ENCODE measurements at regions not wholly inside any gene's neighbourhood (a gene's known extent, or its start where the extent isn't known, plus 50 kb on each side); places are given as distances from the start of the nearest gene placed in this dataset.

GRCh38 chr11:62057069-62057468 lies 66.7 kb upstream of the INCENP start:
- FAIRE-seq (no peak), DNase-seq (ENCODE audit: insufficient read length, low spot score) (no peak)
- no peak for TF ChIP-seq POLR2A (IDR thresholded peaks at IDR 0.05; ENCODE audit: low read depth, low read length)
- TF ChIP-seq POLR2AphosphoS5 (IDR thresholded peaks at IDR 0.05; ENCODE audit: low read depth, low read length) = no peak
- TF ChIP-seq PAX5 (IDR thresholded peaks at IDR 0.05; ENCODE audit: insufficient read depth, low read length, severe bottlenecking) = no peak
- no peak for TF ChIP-seq POU2F2 (IDR thresholded peaks at IDR 0.05; ENCODE audit: low read depth, low read length)
- no peak for TF ChIP-seq TAF1 (IDR thresholded peaks at IDR 0.05; ENCODE audit: low read depth, low read length)
- no peak for TF ChIP-seq SPI1 (IDR thresholded peaks at IDR 0.05; ENCODE audit: low read depth, low read length)

GRCh38 chr11:62055970-62056369 lies 67.8 kb upstream of the INCENP start:
- TF ChIP-seq PAX5 (IDR thresholded peaks at IDR 0.05; ENCODE audit: insufficient read depth, low read length, severe bottlenecking) (no peak), SPI1 (IDR thresholded peaks at IDR 0.05; ENCODE audit: low read depth, low read length) (no peak), POLR2AphosphoS5 (IDR thresholded peaks at IDR 0.05; ENCODE audit: low read depth, low read length) (no peak), POU2F2 (IDR thresholded peaks at IDR 0.05; ENCODE audit: low read depth, low read length) (no peak), POLR2A (IDR thresholded peaks at IDR 0.05; ENCODE audit: low read depth, low read length) (no peak), TAF1 (IDR thresholded peaks at IDR 0.05; ENCODE audit: low read depth, low read length) (no peak)

GRCh38 chr11:62054484-62055121 lies 69.2 kb upstream of the INCENP start:
- no peak for DNase-seq (ENCODE audit: insufficient read length, low spot score)
- no peak for FAIRE-seq
- TF ChIP-seq POLR2AphosphoS5 (IDR thresholded peaks at IDR 0.05; ENCODE audit: low read depth, low read length) (no peak), TAF1 (IDR thresholded peaks at IDR 0.05; ENCODE audit: low read depth, low read length) (no peak), PAX5 (IDR thresholded peaks at IDR 0.05; ENCODE audit: insufficient read depth, low read length, severe bottlenecking) (no peak), POLR2A (IDR thresholded peaks at IDR 0.05; ENCODE audit: low read depth, low read length) (no peak), POU2F2 (IDR thresholded peaks at IDR 0.05; ENCODE audit: low read depth, low read length) (no peak), SPI1 (IDR thresholded peaks at IDR 0.05; ENCODE audit: low read depth, low read length) (no peak)

More at GRCh38 chr11:62055970-62056369, 67.8 kb upstream of the INCENP start:
- no peak for DNase-seq (ENCODE audit: insufficient read length, low spot score)
- no peak for FAIRE-seq

- no peak for DNase-seq (ENCODE audit: insufficient read length, low spot score)
- FAIRE-seq = no peak
- TF ChIP-seq SPI1 (IDR thresholded peaks at IDR 0.05; ENCODE audit: low read depth, low read length) (no peak), POLR2A (IDR thresholded peaks at IDR 0.05; ENCODE audit: low read depth, low read length) (no peak), PAX5 (IDR thresholded peaks at IDR 0.05; ENCODE audit: insufficient read depth, low read length, severe bottlenecking) (no peak), POU2F2 (IDR thresholded peaks at IDR 0.05; ENCODE audit: low read depth, low read length) (no peak), TAF1 (IDR thresholded peaks at IDR 0.05; ENCODE audit: low read depth, low read length) (no peak), POLR2AphosphoS5 (IDR thresholded peaks at IDR 0.05; ENCODE audit: low read depth, low read length) (no peak)
Measured at GRCh38 chr11:62054081-62054480, 69.7 kb upstream of the INCENP start.

GRCh38 chr11:62050716-62051115 lies 73.1 kb upstream of the INCENP start:
- TF ChIP-seq POU2F2 (IDR thresholded peaks at IDR 0.05; ENCODE audit: low read depth, low read length) (no peak), POLR2AphosphoS5 (IDR thresholded peaks at IDR 0.05; ENCODE audit: low read depth, low read length) (no peak), PAX5 (IDR thresholded peaks at IDR 0.05; ENCODE audit: insufficient read depth, low read length, severe bottlenecking) (no peak), POLR2A (IDR thresholded peaks at IDR 0.05; ENCODE audit: low read depth, low read length) (no peak), SPI1 (IDR thresholded peaks at IDR 0.05; ENCODE audit: low read depth, low read length) (no peak), TAF1 (IDR thresholded peaks at IDR 0.05; ENCODE audit: low read depth, low read length) (no peak)
- FAIRE-seq (no peak), DNase-seq (ENCODE audit: insufficient read length, low spot score) (no peak)

- no peak for FAIRE-seq
- TF ChIP-seq PAX5 (IDR thresholded peaks at IDR 0.05; ENCODE audit: insufficient read depth, low read length, severe bottlenecking) (no peak), POLR2AphosphoS5 (IDR thresholded peaks at IDR 0.05; ENCODE audit: low read depth, low read length) (no peak), SPI1 (IDR thresholded peaks at IDR 0.05; ENCODE audit: low read depth, low read length) (no peak), POU2F2 (IDR thresholded peaks at IDR 0.05; ENCODE audit: low read depth, low read length) (no peak), TAF1 (IDR thresholded peaks at IDR 0.05; ENCODE audit: low read depth, low read length) (no peak), POLR2A (IDR thresholded peaks at IDR 0.05; ENCODE audit: low read depth, low read length) (no peak)
- DNase-seq (ENCODE audit: insufficient read length, low spot score) = no peak
Measured at GRCh38 chr11:62048100-62048499, 75.7 kb upstream of the INCENP start.

GRCh38 chr11:62046568-62047100 lies 77.2 kb upstream of the INCENP start:
- FAIRE-seq = no peak
- TF ChIP-seq POLR2A (IDR thresholded peaks at IDR 0.05; ENCODE audit: low read depth, low read length) (no peak), TAF1 (IDR thresholded peaks at IDR 0.05; ENCODE audit: low read depth, low read length) (no peak), SPI1 (IDR thresholded peaks at IDR 0.05; ENCODE audit: low read depth, low read length) (no peak), PAX5 (IDR thresholded peaks at IDR 0.05; ENCODE audit: insufficient read depth, low read length, severe bottlenecking) (no peak), POU2F2 (IDR thresholded peaks at IDR 0.05; ENCODE audit: low read depth, low read length) (no peak), POLR2AphosphoS5 (IDR thresholded peaks at IDR 0.05; ENCODE audit: low read depth, low read length) (no peak)
- no peak for DNase-seq (ENCODE audit: insufficient read length, low spot score)

GRCh38 chr11:62044639-62045121 lies 77.2 kb upstream of the FTH1 start:
- DNase-seq (ENCODE audit: insufficient read length, low spot score) = no peak

GRCh38 chr11:62035293-62035692 lies 67.9 kb upstream of the FTH1 start:
- FAIRE-seq = no peak
- TF ChIP-seq TAF1 (IDR thresholded peaks at IDR 0.05; ENCODE audit: low read depth, low read length) (no peak), SPI1 (IDR thresholded peaks at IDR 0.05; ENCODE audit: low read depth, low read length) (no peak), POU2F2 (IDR thresholded peaks at IDR 0.05; ENCODE audit: low read depth, low read length) (no peak), PAX5 (IDR thresholded peaks at IDR 0.05; ENCODE audit: insufficient read depth, low read length, severe bottlenecking) (no peak), POLR2A (IDR thresholded peaks at IDR 0.05; ENCODE audit: low read depth, low read length) (no peak), POLR2AphosphoS5 (IDR thresholded peaks at IDR 0.05; ENCODE audit: low read depth, low read length) (no peak)
- DNase-seq (ENCODE audit: insufficient read length, low spot score) = no peak

More at GRCh38 chr11:62044639-62045121, 77.2 kb upstream of the FTH1 start:
- FAIRE-seq = no peak
- no peak for TF ChIP-seq TAF1 (IDR thresholded peaks at IDR 0.05; ENCODE audit: low read depth, low read length)
- no peak for TF ChIP-seq SPI1 (IDR thresholded peaks at IDR 0.05; ENCODE audit: low read depth, low read length)
- no peak for TF ChIP-seq POU2F2 (IDR thresholded peaks at IDR 0.05; ENCODE audit: low read depth, low read length)
- no peak for TF ChIP-seq POLR2AphosphoS5 (IDR thresholded peaks at IDR 0.05; ENCODE audit: low read depth, low read length)
- no peak for TF ChIP-seq POLR2A (IDR thresholded peaks at IDR 0.05; ENCODE audit: low read depth, low read length)
- no peak for TF ChIP-seq PAX5 (IDR thresholded peaks at IDR 0.05; ENCODE audit: insufficient read depth, low read length, severe bottlenecking)
